HCT116 (cell line): ENCODE measurements at regions not wholly inside any gene's neighbourhood (a gene's known extent, or its start where the extent isn't known, plus 50 kb on each side); places are given as distances from the start of the nearest gene placed in this dataset.

Experiments used
- ATAC-seq: fragments of 200-7000 bp; cut with Tn5 transposase; 2 replicates; pipeline ENCODE4 v1.9.1; 2020; ENCODE audit warnings: mild to moderate bottlenecking, moderate library complexity
- BruUV-seq: library from RNA; stranded (reverse); fragments of 400-500 nt; replicated peaks from 2 replicates; lab custom pipeline; 2021; lab: Mats Ljungman, UMichigan
- CTCF ChIA-PET: fragments of 300-600 bp; sonication (Branson Sonifier 250); formaldehyde crosslinking; loops from one replicate; lab custom pipeline; 2021; ENCODE audit warnings: antibody characterized with exemption; lab: Charles Lee
- POLR2A ChIA-PET: fragments of 300-600, 350-600 bp; sonication (Branson Sonifier 250); formaldehyde crosslinking; loops from one replicate; lab custom pipeline; 2021; ENCODE audit warnings: antibody characterized with exemption; lab: Charles Lee
- RAD21 ChIA-PET, 2 experiments: fragments of 300-600 bp; sonication (Branson Sonifier 250); formaldehyde crosslinking; loops; one replicate each; lab custom pipeline; 2023; ENCODE audit warnings: low total read pairs in 2 of 2; ENCODE audit not compliant: uncharacterized antibody in 2 of 2, unreplicated experiment in 2 of 2, low non-redundant PET in 1 of 2; lab: Charles Lee
- DNase-seq: peaks from one replicate; pipeline ENCODE4 v3.0.0-alpha.2; 2010; ENCODE audit warnings: low read depth, low spot score
- H2AFZ ChIP-seq: fragments of 200-600 bp; shearing (Covaris generic), sonication (generic); 2 replicates; pipeline ENCODE4 v1.6.1; 2017; ENCODE audit warnings: low read depth, mixed run types, mixed read lengths, antibody characterized with exemption, low read length; ENCODE audit not compliant: poor library complexity, severe bottlenecking
- H3K27ac ChIP-seq: 2 replicates; pipeline ENCODE4 v1.5.1; 2012; ENCODE audit warnings: low read depth, low read length
- H3K27me3 ChIP-seq: fragments of 200-600 bp; sonication (generic); 2 replicates; pipeline ENCODE4 v1.6.1; 2016; ENCODE audit warnings: mixed run types, low read length, mixed read lengths; ENCODE audit not compliant: insufficient read depth
- H3K36me3 ChIP-seq, 2 experiments: fragments of 200-500 bp in 1 of 2; fragments of 200-600 bp in 1 of 2; sonication (Bioruptor generic) in 1 of 2; sonication (generic) in 1 of 2; 2 replicates each; pipeline versions ENCODE4 v1.5.1 to v1.6.1; 2014 to 2016; ENCODE audit warnings: low read length in 2 of 2, inconsistent platforms in 1 of 2, mixed read lengths in 1 of 2, mixed run types in 1 of 2; ENCODE audit not compliant: insufficient read depth in 2 of 2, control insufficient read depth in 1 of 2
- H3K4me1 ChIP-seq, 2 experiments: fragments of 200-600 bp in 1 of 2; sonication (generic) in 1 of 2; 2 replicates each; pipeline versions ENCODE4 v1.5.1 to v1.6.1; 2012 to 2017; ENCODE audit warnings: low read length in 2 of 2, inconsistent platforms in 1 of 2, mild to moderate bottlenecking in 1 of 2, mixed read lengths in 1 of 2, mixed run types in 1 of 2, moderate library complexity in 1 of 2; ENCODE audit not compliant: insufficient read depth in 2 of 2, control insufficient read depth in 1 of 2
- H3K4me2 ChIP-seq: fragments of 200-600 bp; sonication (generic); 2 replicates; pipeline ENCODE4 v1.6.1; 2017; ENCODE audit warnings: mixed run types, low read length, mixed read lengths
- H3K4me3 ChIP-seq, 2 experiments: fragments of 200-600 bp in 1 of 2; sonication (generic) in 1 of 2; replicated peaks in 1 of 2; 2 replicates each; pipeline ENCODE4 v1.5.1; 2011 to 2016; ENCODE audit warnings: low read length in 2 of 2, control low read depth in 1 of 2, low read depth in 1 of 2, mild to moderate bottlenecking in 1 of 2, mixed read lengths in 1 of 2, mixed run types in 1 of 2
- H3K79me2 ChIP-seq: fragments of 200-600 bp; sonication (generic); 2 replicates; pipeline ENCODE4 v1.6.1; 2017; ENCODE audit warnings: mild to moderate bottlenecking, mixed run types, low read length, moderate library complexity, mixed read lengths; ENCODE audit not compliant: insufficient read depth
- H3K9ac ChIP-seq: fragments of 200-600 bp; sonication (generic); 2 replicates; pipeline ENCODE4 v1.6.1; 2016; ENCODE audit warnings: low read length, mixed read lengths
- H3K9me2 ChIP-seq: fragments of 200-600 bp; sonication (generic), shearing (Covaris generic); 2 replicates; pipeline ENCODE4 v1.6.1; 2017; ENCODE audit warnings: mixed run types, mild to moderate bottlenecking, moderate library complexity; ENCODE audit not compliant: insufficient read depth
- H3K9me3 ChIP-seq, 2 experiments: fragments of 200-500 bp in 1 of 2; fragments of 200-600 bp in 1 of 2; sonication (Bioruptor generic) in 1 of 2; sonication (generic) in 1 of 2; 2 replicates each; pipeline ENCODE4 v1.6.1; 2014 to 2017; ENCODE audit warnings: low read length in 2 of 2, mixed read lengths in 2 of 2, inconsistent platforms in 1 of 2, low read depth in 1 of 2, mild to moderate bottlenecking in 1 of 2, mixed run types in 1 of 2, moderate library complexity in 1 of 2; ENCODE audit not compliant: control insufficient read depth in 1 of 2, insufficient read depth in 1 of 2
- H4K20me1 ChIP-seq: fragments of 200-600 bp; sonication (generic), shearing (Covaris generic); 2 replicates; pipeline ENCODE4 v1.6.1; 2017; ENCODE audit warnings: mixed run types, mild to moderate bottlenecking, moderate library complexity; ENCODE audit not compliant: insufficient read depth
- CBX3 ChIP-seq: IDR thresholded peaks from 2 replicates; pipeline ENCODE4 v1.6.1; 2012; ENCODE audit warnings: low read depth
- CEBPB ChIP-seq: IDR thresholded peaks from 2 replicates; pipeline ENCODE4 v1.6.1; 2012; ENCODE audit warnings: low read depth
- EZH2 ChIP-seq: fragments of 200-600 bp; sonication (generic); IDR thresholded peaks from 2 replicates; pipeline ENCODE4 v1.6.1; 2017; ENCODE audit warnings: antibody characterized with exemption, mixed run types
- FOSL1 ChIP-seq: IDR thresholded peaks from 2 replicates; pipeline ENCODE4 v1.6.1; 2012; ENCODE audit warnings: low read depth
- JUND ChIP-seq: IDR thresholded peaks from 2 replicates; pipeline ENCODE4 v1.6.1; 2012
- MAX ChIP-seq: IDR thresholded peaks from 2 replicates; pipeline ENCODE4 v1.6.1; 2012
- POLR2AphosphoS5 ChIP-seq: IDR thresholded peaks from 2 replicates; pipeline ENCODE4 v1.6.1; 2011; ENCODE audit warnings: mild to moderate bottlenecking, low read depth, low read length, moderate library complexity
- RAD21 ChIP-seq: IDR thresholded peaks from 2 replicates; pipeline ENCODE4 v1.6.1; 2012; ENCODE audit warnings: low read depth, mild to moderate bottlenecking
- REST ChIP-seq: IDR thresholded peaks from 2 replicates; pipeline ENCODE4 v1.6.1; 2012; ENCODE audit warnings: low read depth
- SIN3A ChIP-seq: IDR thresholded peaks from 2 replicates; pipeline ENCODE4 v1.6.1; 2012; ENCODE audit warnings: low read depth
- SP1 ChIP-seq: IDR thresholded peaks from 2 replicates; pipeline ENCODE4 v1.6.1; 2012; ENCODE audit warnings: low read depth
- SRF ChIP-seq: IDR thresholded peaks from 2 replicates; pipeline ENCODE4 v1.6.1; 2012; ENCODE audit warnings: low read depth
- ZFX ChIP-seq: fragments of 450-650 bp; IDR thresholded peaks from 2 replicates; pipeline ENCODE4 v1.6.1; 2017
- ZNF274 ChIP-seq: fragments of 200-500 bp; sonication (Bioruptor generic); IDR thresholded peaks from 2 replicates; pipeline ENCODE4 v1.6.1; 2014; ENCODE audit warnings: mild to moderate bottlenecking, low read depth, low read length, inconsistent platforms
- intact Hi-C: fragments of 100-400 bp; cut with micrococcal nuclease; formaldehyde crosslinking; loops from 2 replicates; pipeline ENCODE4 v1.10.0; 2022
- TF ChIP-seq, protein P1 (sequence below): IDR thresholded peaks from 2 replicates; pipeline ENCODE4 v1.6.1; 2012
- TF ChIP-seq, protein P2 (sequence below), 3 experiments: fragments of 200-600 bp in 1 of 3; sonication (generic) in 1 of 3; IDR thresholded peaks in 2 of 3; conservative IDR thresholded peaks in 1 of 3; 2 replicates each; pipeline ENCODE4 v1.5.1; 2012 to 2017; ENCODE audit warnings: low read depth in 2 of 3, low read length in 2 of 3, antibody characterized with exemption in 1 of 3, borderline replicate concordance in 1 of 3, control low read depth in 1 of 3, mild to moderate bottlenecking in 1 of 3, mixed read lengths in 1 of 3, mixed run types in 1 of 3, moderate library complexity in 1 of 3; ENCODE audit not compliant: insufficient read depth in 1 of 3

DNA sequence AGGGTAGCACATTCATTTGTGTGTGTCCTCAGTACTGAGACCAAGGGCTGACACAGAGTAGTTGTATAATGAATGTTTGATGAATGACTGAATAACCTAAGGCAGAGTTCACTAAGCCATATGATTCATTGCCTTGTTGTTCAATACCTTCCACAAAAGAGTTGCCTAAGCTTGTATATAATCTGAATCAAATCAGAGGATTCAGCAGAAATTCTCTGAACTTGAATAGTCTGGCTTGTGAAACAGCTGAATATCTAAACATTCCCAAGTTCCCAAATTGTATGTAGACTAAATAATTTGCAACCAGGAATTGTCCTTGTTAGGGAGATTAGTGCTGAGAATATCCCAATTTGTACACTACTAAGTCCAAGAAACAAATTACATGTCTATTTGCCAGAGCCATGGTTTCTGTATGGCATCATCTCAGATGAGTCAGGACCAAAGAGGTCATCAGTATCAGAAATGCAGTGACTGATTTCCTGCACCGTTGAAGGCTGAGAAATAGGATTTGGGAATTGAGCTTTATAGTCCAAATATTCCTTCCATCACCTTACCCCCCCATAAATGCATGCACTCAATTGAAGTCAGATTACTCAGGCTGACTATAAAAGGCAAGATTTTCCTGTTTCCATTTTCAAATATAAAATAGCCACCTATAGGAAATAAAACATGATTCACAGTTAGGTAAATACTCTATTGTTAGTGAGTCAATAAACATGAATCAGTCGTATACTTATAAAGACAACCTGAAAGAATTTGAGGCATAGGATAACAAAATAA lies 168.7 kb downstream of the PHLDA1 start:
- ChIA-PET RAD21 (no interaction called here), POLR2A (interaction anchor here (0.6 to 2.2 kb wide), 15 partner anchors 10 to 224 kb away, joined by 3 to 11 read pairs (median 3); partner anchors contain the start of gene PHLDA1), CTCF (no interaction called here)
- intact Hi-C loops, result loop anchor here (5.0 kb wide), 1 partner anchor 201 kb away; no protein-coding TSS in a partner anchor
- Histone ChIP-seq H3K4me3 (no peak overlapping the region), H3K4me1 (peaks cover 46 to 91% of the 10 kb centered on the region in 2 experiments), H3K79me2 (no peaks in the 10 kb centered on the region), H2AFZ (no peak overlapping the region), H3K27ac (peak overlapping the region; percentile 87), H3K36me3 (no peaks in the 10 kb centered on the region), H3K9me2 (no peaks in the 10 kb centered on the region), H3K9me3 (no peaks in the 10 kb centered on the region), H3K27me3 (no peaks in the 10 kb centered on the region), H4K20me1 (no peaks in the 10 kb centered on the region), H3K9ac (peak overlapping the region; percentile 57), H3K4me2 (peak overlapping the region; percentile 45)
- DNase-seq, result peak; percentile 84
- BruUV-seq, result TSS peak; percentile 64
- peak; percentile 80 for ATAC-seq
- TF ChIP-seq, protein P1, sequence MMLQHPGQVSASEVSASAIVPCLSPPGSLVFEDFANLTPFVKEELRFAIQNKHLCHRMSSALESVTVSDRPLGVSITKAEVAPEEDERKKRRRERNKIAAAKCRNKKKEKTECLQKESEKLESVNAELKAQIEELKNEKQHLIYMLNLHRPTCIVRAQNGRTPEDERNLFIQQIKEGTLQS, result peak; percentile 68
- TF ChIP-seq CBX3, result peak; percentile 47; the same call in 1 of the 2 replicates
- no peak for TF ChIP-seq REST
- TF ChIP-seq EZH2, result no peak
- TF ChIP-seq, protein P2, sequence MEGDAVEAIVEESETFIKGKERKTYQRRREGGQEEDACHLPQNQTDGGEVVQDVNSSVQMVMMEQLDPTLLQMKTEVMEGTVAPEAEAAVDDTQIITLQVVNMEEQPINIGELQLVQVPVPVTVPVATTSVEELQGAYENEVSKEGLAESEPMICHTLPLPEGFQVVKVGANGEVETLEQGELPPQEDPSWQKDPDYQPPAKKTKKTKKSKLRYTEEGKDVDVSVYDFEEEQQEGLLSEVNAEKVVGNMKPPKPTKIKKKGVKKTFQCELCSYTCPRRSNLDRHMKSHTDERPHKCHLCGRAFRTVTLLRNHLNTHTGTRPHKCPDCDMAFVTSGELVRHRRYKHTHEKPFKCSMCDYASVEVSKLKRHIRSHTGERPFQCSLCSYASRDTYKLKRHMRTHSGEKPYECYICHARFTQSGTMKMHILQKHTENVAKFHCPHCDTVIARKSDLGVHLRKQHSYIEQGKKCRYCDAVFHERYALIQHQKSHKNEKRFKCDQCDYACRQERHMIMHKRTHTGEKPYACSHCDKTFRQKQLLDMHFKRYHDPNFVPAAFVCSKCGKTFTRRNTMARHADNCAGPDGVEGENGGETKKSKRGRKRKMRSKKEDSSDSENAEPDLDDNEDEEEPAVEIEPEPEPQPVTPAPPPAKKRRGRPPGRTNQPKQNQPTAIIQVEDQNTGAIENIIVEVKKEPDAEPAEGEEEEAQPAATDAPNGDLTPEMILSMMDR (IDR thresholded peaks at IDR 0.05 in 2 of 3, conservative IDR thresholded peaks at IDR 0.05 in 1 of 3; ENCODE audit: borderline replicate concordance in 1 of 3, insufficient read depth in 1 of 3, low read depth in 2 of 3, low read length in 2 of 3), result no peak
- TF ChIP-seq FOSL1, result peak; percentile 70; the same call in 1 of the 2 replicates
- peak; percentile 38; the same call in 1 of the 2 replicates for TF ChIP-seq POLR2AphosphoS5
- peak; percentile 82 for TF ChIP-seq SP1
- peak; percentile 63 for TF ChIP-seq JUND
- peak; percentile 94 for TF ChIP-seq SRF
- TF ChIP-seq ZFX, result no peak
- TF ChIP-seq RAD21, result 0 out of 2 replicates have a peak, but pooled peaks have one; percentile 20
- peak; percentile 61 for TF ChIP-seq CEBPB
- TF ChIP-seq ZNF274, result no peak
- no peak for TF ChIP-seq MAX
- TF ChIP-seq SIN3A, result no peak; the same call in 1 of the 2 replicates
